A549 (cell line): ENCODE measurements at regions not wholly inside any gene's neighbourhood (a gene's known extent, or its start where the extent isn't known, plus 50 kb on each side); places are given as distances from the start of the nearest gene placed in this dataset.

Experiments
- CEBPB ChIP-seq, 2 experiments: fragments of >200 bp in 1 of 2; sonication (Bioruptor Twin) in 1 of 2; formaldehyde crosslinking in 1 of 2; IDR thresholded peaks; 2 replicates each; pipeline ENCODE4 v1.6.1; 2012 to 2016
- CHD4 ChIP-seq: fragments of 200-600 bp; sonication (generic); IDR thresholded peaks from 2 replicates; pipeline ENCODE4 v1.6.1; 2016; ENCODE audit warnings: antibody characterized with exemption, mild to moderate bottlenecking, borderline replicate concordance
- GATA3 ChIP-seq: IDR thresholded peaks from 2 replicates; pipeline ENCODE4 v1.6.1; 2012; ENCODE audit warnings: borderline replicate concordance
- HDAC2 ChIP-seq: fragments of 200-600 bp; sonication (generic); IDR thresholded peaks from 2 replicates; pipeline ENCODE4 v1.6.1; 2016
- MAZ ChIP-seq: fragments of 150-350 bp; IDR thresholded peaks from 2 replicates; pipeline ENCODE4 v1.6.1; 2014; ENCODE audit warnings: antibody characterized with exemption, low read depth, low read length, borderline replicate concordance
- NR3C1 ChIP-seq: fragments of >200 bp; sonication (Bioruptor Twin); formaldehyde crosslinking; IDR thresholded peaks from 3 replicates; pipeline ENCODE4 v1.6.1; 2017
- PHF8 ChIP-seq: fragments of 200-600 bp; sonication (generic); IDR thresholded peaks from 2 replicates; pipeline ENCODE4 v1.6.1; 2016; ENCODE audit warnings: low read depth, mild to moderate bottlenecking, antibody characterized with exemption, moderate library complexity, borderline replicate concordance
- POLR2A ChIP-seq: IDR thresholded peaks from 2 replicates; pipeline ENCODE4 v1.6.1; 2012; ENCODE audit warnings: mild to moderate bottlenecking, low read length
- ZC3H11A ChIP-seq: fragments of 450-650 bp; IDR thresholded peaks from 2 replicates; pipeline ENCODE4 v1.6.1; 2014; ENCODE audit warnings: antibody characterized with exemption, mild to moderate bottlenecking
- TF ChIP-seq, protein P1 (sequence below): fragments of >200 bp; sonication (Bioruptor Twin); formaldehyde crosslinking; IDR thresholded peaks from 3 replicates; pipeline ENCODE4 v1.5.1; 2016
- TF ChIP-seq, protein P2 (sequence below): fragments of 250-450 bp; sonication (Bioruptor Pico); IDR thresholded peaks from 2 replicates; pipeline ENCODE4 v1.5.0; 2020; ENCODE audit warnings: low read depth, mild to moderate bottlenecking, moderate library complexity

DNA sequence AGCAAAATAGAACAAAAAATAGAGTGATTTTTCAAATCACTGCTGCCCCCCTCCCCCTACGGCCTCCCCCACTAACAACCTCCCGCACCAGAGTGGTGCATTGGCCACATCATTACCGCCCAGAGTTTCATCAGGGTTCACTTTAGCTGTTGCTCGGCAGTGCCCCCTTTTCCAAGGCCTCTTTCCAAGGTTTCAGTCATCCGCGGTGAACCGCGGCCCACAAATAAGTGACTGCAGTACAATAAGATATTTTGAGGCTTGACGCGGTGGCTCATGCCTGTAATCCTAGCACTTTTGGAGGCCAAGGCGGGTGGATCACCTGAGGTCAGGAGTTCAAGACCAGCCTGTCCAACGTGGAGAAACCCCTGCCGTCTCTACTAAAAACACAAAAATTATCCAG is 180.0 kb downstream of the MAF start:
- TF ChIP-seq, protein P1, sequence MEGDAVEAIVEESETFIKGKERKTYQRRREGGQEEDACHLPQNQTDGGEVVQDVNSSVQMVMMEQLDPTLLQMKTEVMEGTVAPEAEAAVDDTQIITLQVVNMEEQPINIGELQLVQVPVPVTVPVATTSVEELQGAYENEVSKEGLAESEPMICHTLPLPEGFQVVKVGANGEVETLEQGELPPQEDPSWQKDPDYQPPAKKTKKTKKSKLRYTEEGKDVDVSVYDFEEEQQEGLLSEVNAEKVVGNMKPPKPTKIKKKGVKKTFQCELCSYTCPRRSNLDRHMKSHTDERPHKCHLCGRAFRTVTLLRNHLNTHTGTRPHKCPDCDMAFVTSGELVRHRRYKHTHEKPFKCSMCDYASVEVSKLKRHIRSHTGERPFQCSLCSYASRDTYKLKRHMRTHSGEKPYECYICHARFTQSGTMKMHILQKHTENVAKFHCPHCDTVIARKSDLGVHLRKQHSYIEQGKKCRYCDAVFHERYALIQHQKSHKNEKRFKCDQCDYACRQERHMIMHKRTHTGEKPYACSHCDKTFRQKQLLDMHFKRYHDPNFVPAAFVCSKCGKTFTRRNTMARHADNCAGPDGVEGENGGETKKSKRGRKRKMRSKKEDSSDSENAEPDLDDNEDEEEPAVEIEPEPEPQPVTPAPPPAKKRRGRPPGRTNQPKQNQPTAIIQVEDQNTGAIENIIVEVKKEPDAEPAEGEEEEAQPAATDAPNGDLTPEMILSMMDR: no peak
- TF ChIP-seq HDAC2 (no peak), CEBPB (IDR thresholded peaks at IDR 0.05) (no peak), CHD4 (no peak), ZC3H11A (no peak), POLR2A (no peak), GATA3 (no peak), NR3C1 (no peak), MAZ (no peak), PHF8 (no peak)
- TF ChIP-seq, protein P2, sequence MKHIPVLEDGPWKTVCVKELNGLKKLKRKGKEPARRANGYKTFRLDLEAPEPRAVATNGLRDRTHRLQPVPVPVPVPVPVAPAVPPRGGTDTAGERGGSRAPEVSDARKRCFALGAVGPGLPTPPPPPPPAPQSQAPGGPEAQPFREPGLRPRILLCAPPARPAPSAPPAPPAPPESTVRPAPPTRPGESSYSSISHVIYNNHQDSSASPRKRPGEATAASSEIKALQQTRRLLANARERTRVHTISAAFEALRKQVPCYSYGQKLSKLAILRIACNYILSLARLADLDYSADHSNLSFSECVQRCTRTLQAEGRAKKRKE: no peak
